ENCODE measurements at regions not wholly inside any gene's neighbourhood (a gene's known extent, or its start where the extent isn't known, plus 50 kb on each side); places are given as distances from the start of the nearest gene placed in this dataset.

DNA sequence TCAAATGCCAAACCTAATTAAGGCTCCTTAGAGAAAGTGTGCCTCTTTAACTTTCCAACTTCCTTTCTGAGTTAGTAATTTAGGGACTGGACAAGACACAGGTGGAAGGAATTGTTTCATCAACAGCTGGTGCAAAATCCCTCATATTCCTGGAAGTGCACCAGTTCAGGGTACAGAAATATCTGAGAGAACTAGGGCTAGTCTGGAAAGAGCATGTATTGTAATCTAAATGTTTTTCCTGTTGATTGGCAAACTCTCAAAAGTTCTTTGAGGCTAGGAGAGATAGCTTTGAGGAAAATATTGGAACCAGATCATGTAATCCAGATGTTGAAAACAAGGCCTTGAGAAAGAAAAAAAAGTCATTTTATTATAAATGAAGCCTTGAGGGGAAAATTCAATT, 98.1 kb upstream of the C1GALT1C1 start:
- TF ChIP-seq, protein P1, sequence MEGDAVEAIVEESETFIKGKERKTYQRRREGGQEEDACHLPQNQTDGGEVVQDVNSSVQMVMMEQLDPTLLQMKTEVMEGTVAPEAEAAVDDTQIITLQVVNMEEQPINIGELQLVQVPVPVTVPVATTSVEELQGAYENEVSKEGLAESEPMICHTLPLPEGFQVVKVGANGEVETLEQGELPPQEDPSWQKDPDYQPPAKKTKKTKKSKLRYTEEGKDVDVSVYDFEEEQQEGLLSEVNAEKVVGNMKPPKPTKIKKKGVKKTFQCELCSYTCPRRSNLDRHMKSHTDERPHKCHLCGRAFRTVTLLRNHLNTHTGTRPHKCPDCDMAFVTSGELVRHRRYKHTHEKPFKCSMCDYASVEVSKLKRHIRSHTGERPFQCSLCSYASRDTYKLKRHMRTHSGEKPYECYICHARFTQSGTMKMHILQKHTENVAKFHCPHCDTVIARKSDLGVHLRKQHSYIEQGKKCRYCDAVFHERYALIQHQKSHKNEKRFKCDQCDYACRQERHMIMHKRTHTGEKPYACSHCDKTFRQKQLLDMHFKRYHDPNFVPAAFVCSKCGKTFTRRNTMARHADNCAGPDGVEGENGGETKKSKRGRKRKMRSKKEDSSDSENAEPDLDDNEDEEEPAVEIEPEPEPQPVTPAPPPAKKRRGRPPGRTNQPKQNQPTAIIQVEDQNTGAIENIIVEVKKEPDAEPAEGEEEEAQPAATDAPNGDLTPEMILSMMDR (IDR thresholded peaks at IDR 0.05), result no peak
- TF ChIP-seq POLR2A (IDR thresholded peaks at IDR 0.05), result no peak
